ENCODE measurements at regions not wholly inside any gene's neighbourhood (a gene's known extent, or its start where the extent isn't known, plus 50 kb on each side); places are given as distances from the start of the nearest gene placed in this dataset.
"Not testable (repeated sequence)": the region's sequence is repeated elsewhere in the genome, so short reads cannot be mapped to it uniquely, and the experiment has no call there.

- Mint-ChIP-seq H3K4me3 (no peak overlapping the region), H3K4me1 (no peaks in the 10 kb centered on the region), H3K27me3 (no peaks in the 10 kb centered on the region), H3K36me3 (no peaks in the 10 kb centered on the region), H3K9me3 (no peaks in the 10 kb centered on the region), H3K27ac (no peak overlapping the region)
- no peak for ATAC-seq (ENCODE audit: low read depth)
- no peak for DNase-seq (ENCODE audit: low spot score in 2 of 2)
These were observed 803.9 kb downstream of the DIPK2A start for GRCh38 chr3:144775551-144775950.

GRCh38 chr3:144777906-144778305 lies 806.3 kb downstream of the DIPK2A start:
- Mint-ChIP-seq H3K36me3 (no peaks in the 10 kb centered on the region), H3K27ac (no peak overlapping the region), H3K4me3 (no peak overlapping the region), H3K9me3 (no peaks in the 10 kb centered on the region), H3K27me3 (no peaks in the 10 kb centered on the region), H3K4me1 (no peaks in the 10 kb centered on the region)
- ATAC-seq (ENCODE audit: low read depth) = no peak
- DNase-seq (ENCODE audit: low spot score in 2 of 2) = no peak

GRCh38 chr3:144791034-144791433 lies 819.4 kb downstream of the DIPK2A start:
- Mint-ChIP-seq H3K27me3 (no peaks in the 10 kb centered on the region), H3K36me3 (no peaks in the 10 kb centered on the region), H3K4me1 (no peaks in the 10 kb centered on the region), H3K4me3 (no peak overlapping the region), H3K9me3 (no peaks in the 10 kb centered on the region), H3K27ac (no peak overlapping the region)
- no peak for ATAC-seq (ENCODE audit: low read depth)
- no peak for DNase-seq (ENCODE audit: low spot score in 2 of 2)

- Mint-ChIP-seq H3K27ac (no peak overlapping the region), H3K36me3 (no peaks in the 10 kb centered on the region), H3K4me1 (no peaks in the 10 kb centered on the region), H3K4me3 (no peak overlapping the region), H3K27me3 (no peaks in the 10 kb centered on the region), H3K9me3 (peaks cover 2% of the 10 kb centered on the region)
- DNase-seq (ENCODE audit: low spot score in 2 of 2) = no peak
- no peak for ATAC-seq (ENCODE audit: low read depth)
These were observed 830.3 kb downstream of the DIPK2A start for GRCh38 chr3:144801890-144802289.

GRCh38 chr3:144809380-144809779 lies 837.8 kb downstream of the DIPK2A start:
- no peak for ATAC-seq (ENCODE audit: low read depth)
- Mint-ChIP-seq H3K4me1 (no peaks in the 10 kb centered on the region), H3K9me3 (peaks cover 2% of the 10 kb centered on the region), H3K36me3 (no peaks in the 10 kb centered on the region), H3K27me3 (no peaks in the 10 kb centered on the region), H3K27ac (no peak overlapping the region), H3K4me3 (no peak overlapping the region)
- no peak for DNase-seq (ENCODE audit: low spot score in 2 of 2)

- no peaks in the 10 kb centered on the region for H3K4me1 Mint-ChIP-seq
- no peak overlapping the region for H3K4me3 Mint-ChIP-seq
- no peak for ATAC-seq (ENCODE audit: low read depth)
These were observed 838.5 kb downstream of the DIPK2A start for GRCh38 chr3:144810160-144810559.

GRCh38 chr3:144815655-144816054 lies 844.0 kb downstream of the DIPK2A start:
- H3K27me3 Mint-ChIP-seq = no peaks in the 10 kb centered on the region
- H3K4me3 Mint-ChIP-seq = no peak overlapping the region
- no peak overlapping the region for H3K27ac Mint-ChIP-seq
- H3K36me3 Mint-ChIP-seq = no peaks in the 10 kb centered on the region
- H3K9me3 Mint-ChIP-seq = no peaks in the 10 kb centered on the region
- no peaks in the 10 kb centered on the region for H3K4me1 Mint-ChIP-seq
- ATAC-seq (ENCODE audit: low read depth) (no peak), DNase-seq (ENCODE audit: low spot score in 2 of 2) (no peak)

More at GRCh38 chr3:144810160-144810559, 838.5 kb downstream of the DIPK2A start:
- no peak overlapping the region for H3K27ac Mint-ChIP-seq
- H3K27me3 Mint-ChIP-seq = no peaks in the 10 kb centered on the region
- no peaks in the 10 kb centered on the region for H3K36me3 Mint-ChIP-seq
- H3K9me3 Mint-ChIP-seq = peaks cover 2% of the 10 kb centered on the region
- no peak for DNase-seq (ENCODE audit: low spot score in 2 of 2)

GRCh38 chr3:144816323-144816722 lies 844.7 kb downstream of the DIPK2A start:
- H3K9me3 Mint-ChIP-seq = no peaks in the 10 kb centered on the region
- ATAC-seq (ENCODE audit: low read depth) = no peak

GRCh38 chr3:144818973-144819372 lies 847.4 kb downstream of the DIPK2A start:
- H3K4me1 Mint-ChIP-seq = no peaks in the 10 kb centered on the region
- DNase-seq (ENCODE audit: low spot score in 2 of 2) (no peak), ATAC-seq (ENCODE audit: low read depth) (no peak)
- no peaks in the 10 kb centered on the region for H3K36me3 Mint-ChIP-seq
- no peak overlapping the region for H3K4me3 Mint-ChIP-seq
- no peaks in the 10 kb centered on the region for H3K9me3 Mint-ChIP-seq
- no peak overlapping the region for H3K27ac Mint-ChIP-seq
- no peaks in the 10 kb centered on the region for H3K27me3 Mint-ChIP-seq

More at GRCh38 chr3:144816323-144816722, 844.7 kb downstream of the DIPK2A start:
- Mint-ChIP-seq H3K36me3 (no peaks in the 10 kb centered on the region), H3K27ac (no peak overlapping the region), H3K27me3 (no peaks in the 10 kb centered on the region), H3K4me3 (no peak overlapping the region), H3K4me1 (no peaks in the 10 kb centered on the region)
- no peak for DNase-seq (ENCODE audit: low spot score in 2 of 2)

GRCh38 chr3:144820232-144820631 lies 848.6 kb downstream of the DIPK2A start:
- not testable (repeated sequence) for H3K9me3 Mint-ChIP-seq; DNase-seq (ENCODE audit: low spot score in 2 of 2); H3K36me3 Mint-ChIP-seq; H3K27me3 Mint-ChIP-seq; H3K27ac Mint-ChIP-seq; ATAC-seq (ENCODE audit: low read depth); H3K4me3 Mint-ChIP-seq; H3K4me1 Mint-ChIP-seq

GRCh38 chr3:144820726-144821125 lies 849.1 kb downstream of the DIPK2A start:
- Mint-ChIP-seq H3K9me3 (no peaks in the 10 kb centered on the region), H3K4me3 (no peak overlapping the region), H3K4me1 (no peaks in the 10 kb centered on the region), H3K36me3 (no peaks in the 10 kb centered on the region), H3K27ac (no peak overlapping the region), H3K27me3 (no peaks in the 10 kb centered on the region)
- ATAC-seq (ENCODE audit: low read depth) = no peak
- no peak for DNase-seq (ENCODE audit: low spot score in 2 of 2)

- H3K27ac Mint-ChIP-seq = no peak overlapping the region
- H3K4me3 Mint-ChIP-seq = no peak overlapping the region
- H3K36me3 Mint-ChIP-seq = no peaks in the 10 kb centered on the region
- no peak for DNase-seq (ENCODE audit: low spot score in 2 of 2)
- no peaks in the 10 kb centered on the region for H3K4me1 Mint-ChIP-seq
- H3K27me3 Mint-ChIP-seq = no peaks in the 10 kb centered on the region
- no peak for ATAC-seq (ENCODE audit: low read depth)
- no peaks in the 10 kb centered on the region for H3K9me3 Mint-ChIP-seq
These were observed 850.0 kb downstream of the DIPK2A start for GRCh38 chr3:144821583-144821982.

GRCh38 chr3:144822671-144823070 lies 851.0 kb downstream of the DIPK2A start:
- Mint-ChIP-seq H3K4me1 (no peaks in the 10 kb centered on the region), H3K9me3 (no peaks in the 10 kb centered on the region), H3K27me3 (no peaks in the 10 kb centered on the region), H3K36me3 (no peaks in the 10 kb centered on the region), H3K4me3 (no peak overlapping the region), H3K27ac (no peak overlapping the region)
- ATAC-seq (ENCODE audit: low read depth) = no peak
- DNase-seq (ENCODE audit: low spot score in 2 of 2) = no peak

- Mint-ChIP-seq H3K9me3 (peaks cover 12% of the 10 kb centered on the region), H3K36me3 (no peaks in the 10 kb centered on the region), H3K4me1 (no peaks in the 10 kb centered on the region), H3K27ac (no peak overlapping the region), H3K27me3 (no peaks in the 10 kb centered on the region), H3K4me3 (no peak overlapping the region)
- DNase-seq (ENCODE audit: low spot score in 2 of 2) = no peak
- ATAC-seq (ENCODE audit: low read depth) = no peak
These were observed 860.5 kb downstream of the DIPK2A start for GRCh38 chr3:144831955-144832716.

- H3K9me3 Mint-ChIP-seq = peaks cover 14% of the 10 kb centered on the region
- ATAC-seq (ENCODE audit: low read depth) = no peak
These were observed 868.4 kb downstream of the DIPK2A start for GRCh38 chr3:144839991-144840390.

More at GRCh38 chr3:144839991-144840390, 868.4 kb downstream of the DIPK2A start:
- Mint-ChIP-seq H3K36me3 (no peaks in the 10 kb centered on the region), H3K4me1 (no peaks in the 10 kb centered on the region), H3K4me3 (no peak overlapping the region), H3K27me3 (no peaks in the 10 kb centered on the region), H3K27ac (no peak overlapping the region)
- no peak for DNase-seq (ENCODE audit: low spot score in 2 of 2)
